Activated T-cell treated with anti-CD3 and anti-CD28 coated beads for 48 hours (primary cell): ENCODE measurements at regions not wholly inside any gene's neighbourhood (a gene's known extent, or its start where the extent isn't known, plus 50 kb on each side); places are given as distances from the start of the nearest gene placed in this dataset.

ENCODE experiments used
- DNase-seq: peaks from one replicate; pipeline ENCODE4 v3.0.0-alpha.2; 2020; ENCODE audit warnings: low read depth

DNA sequence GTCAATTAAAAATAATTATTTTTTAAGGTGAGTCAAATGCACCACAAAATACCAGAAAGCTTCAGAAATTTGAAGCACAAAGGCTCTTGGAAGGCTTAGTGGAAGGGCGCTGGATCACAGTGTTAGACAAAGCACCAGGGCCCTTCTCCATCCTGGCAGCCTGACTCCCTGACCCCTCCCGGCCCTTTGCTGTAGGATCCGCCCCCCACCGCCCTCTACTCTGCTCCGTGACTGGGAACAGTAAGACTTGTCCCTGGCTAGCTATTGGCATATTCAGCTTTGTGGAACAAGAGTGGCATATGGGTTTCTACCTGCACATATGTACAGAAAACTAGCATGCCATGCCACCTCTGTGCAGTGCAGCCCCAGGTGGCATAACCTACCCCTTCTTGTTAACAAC is 222.1 kb downstream of the SYK start:
- no peak for DNase-seq

GRCh38 chr9:91024841-91025240 is 223.2 kb downstream of the SYK start:
- no peak for DNase-seq

DNA sequence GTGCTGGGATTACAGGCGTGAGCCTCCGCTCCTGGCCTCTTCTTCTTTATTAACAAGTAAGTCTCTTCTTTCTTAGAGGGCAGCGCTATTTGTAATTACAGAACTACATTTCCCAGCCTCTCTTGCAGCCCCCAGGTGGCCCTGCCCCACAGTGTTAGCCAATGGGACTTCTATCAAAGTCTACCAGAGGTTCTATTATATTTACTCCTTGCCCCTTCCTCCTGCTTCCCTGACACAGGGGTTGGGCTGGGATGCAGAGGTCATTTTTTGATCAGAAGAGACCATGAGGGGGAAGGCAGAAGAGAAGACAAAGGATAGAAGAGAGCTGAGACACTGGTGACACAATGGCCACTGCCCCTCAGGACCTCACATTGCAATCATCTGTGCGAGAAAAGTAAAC is 224.2 kb downstream of the SYK start:
- DNase-seq: no peak

GRCh38 chr9:91026266-91026665 is 224.6 kb downstream of the SYK start:
- no peak for DNase-seq

DNA sequence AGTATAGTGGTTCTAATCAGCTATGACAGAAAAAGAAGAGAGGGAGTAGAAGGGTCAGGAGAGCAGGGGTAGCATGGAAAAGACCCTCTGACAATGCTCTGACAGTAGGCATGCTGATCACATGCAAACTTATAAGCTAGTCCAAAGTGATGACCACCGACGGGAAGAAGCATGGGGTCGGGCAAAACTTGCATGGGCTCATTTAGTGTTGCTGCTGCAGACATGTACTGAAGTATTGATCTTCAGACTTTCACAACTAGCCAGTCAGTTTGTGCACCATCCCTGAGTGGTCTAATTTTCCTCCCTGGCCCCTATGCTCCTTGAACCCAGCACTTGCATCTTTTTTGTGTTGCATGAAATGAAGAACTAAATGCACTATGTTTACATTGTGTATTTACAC is 225.4 kb downstream of the SYK start:
- DNase-seq: no peak

DNA sequence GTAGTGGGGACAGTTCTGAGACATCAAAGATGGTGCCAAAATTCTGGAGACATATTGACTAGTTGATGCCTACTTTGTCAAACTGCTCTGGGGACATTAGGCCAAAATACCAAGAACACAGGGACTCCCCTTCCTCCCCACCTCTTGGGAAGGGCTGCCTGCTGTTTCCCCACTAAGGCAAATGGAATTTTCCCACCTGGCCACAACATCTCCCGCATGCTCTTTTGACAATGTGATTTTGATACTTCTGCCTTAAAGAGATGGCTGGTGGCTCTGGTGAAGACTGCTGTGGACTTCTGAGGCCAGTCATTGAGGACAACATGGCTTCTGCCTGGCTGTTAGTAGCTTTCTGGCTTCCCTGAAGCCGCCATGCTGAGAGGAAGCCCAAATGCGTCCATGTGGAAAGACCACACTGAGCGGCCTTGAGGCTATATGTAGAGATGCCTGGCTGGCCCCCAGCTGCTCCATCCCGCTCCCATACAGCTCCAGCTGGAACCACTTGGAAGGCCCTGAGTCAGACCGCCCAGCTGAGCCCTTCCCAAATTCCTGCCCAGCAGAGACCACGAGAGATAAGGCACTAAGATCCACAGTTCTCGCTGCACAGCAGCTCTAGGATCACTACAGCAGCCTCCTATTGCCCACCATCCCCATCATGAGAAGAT is 226.7 kb downstream of the SYK start:
- DNase-seq: no peak

- no peak for DNase-seq
These were observed 228.2 kb downstream of the SYK start for GRCh38 chr9:91029650-91030361.

GRCh38 chr9:91032121-91032531 is 230.5 kb downstream of the SYK start:
- no peak for DNase-seq

DNA sequence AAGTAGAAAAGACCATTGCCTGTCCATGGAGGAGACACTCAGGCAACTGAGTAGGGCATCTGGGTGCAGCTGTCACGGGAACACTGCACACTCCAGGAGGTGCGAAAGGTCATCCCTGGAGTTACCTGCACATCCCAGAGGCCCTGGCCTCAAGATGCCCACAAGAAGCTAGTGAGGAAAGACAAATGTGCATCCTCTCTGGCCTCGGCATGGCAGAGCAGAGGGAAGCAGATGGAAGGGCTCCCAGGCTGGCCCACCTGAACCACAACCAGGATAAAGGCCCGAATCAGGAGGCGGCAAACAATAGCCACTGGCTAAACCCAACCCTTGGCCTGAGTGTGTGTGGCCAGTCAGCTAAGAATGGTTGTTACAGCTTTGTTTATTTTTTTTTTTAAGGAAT is 231.7 kb downstream of the SYK start:
- DNase-seq: no peak

GRCh38 chr9:91033797-91034196 is 232.2 kb downstream of the SYK start:
- DNase-seq: peak; percentile 72

- DNase-seq: no peak
These were observed 232.9 kb downstream of the SYK start for GRCh38 chr9:91034521-91034920.

DNA sequence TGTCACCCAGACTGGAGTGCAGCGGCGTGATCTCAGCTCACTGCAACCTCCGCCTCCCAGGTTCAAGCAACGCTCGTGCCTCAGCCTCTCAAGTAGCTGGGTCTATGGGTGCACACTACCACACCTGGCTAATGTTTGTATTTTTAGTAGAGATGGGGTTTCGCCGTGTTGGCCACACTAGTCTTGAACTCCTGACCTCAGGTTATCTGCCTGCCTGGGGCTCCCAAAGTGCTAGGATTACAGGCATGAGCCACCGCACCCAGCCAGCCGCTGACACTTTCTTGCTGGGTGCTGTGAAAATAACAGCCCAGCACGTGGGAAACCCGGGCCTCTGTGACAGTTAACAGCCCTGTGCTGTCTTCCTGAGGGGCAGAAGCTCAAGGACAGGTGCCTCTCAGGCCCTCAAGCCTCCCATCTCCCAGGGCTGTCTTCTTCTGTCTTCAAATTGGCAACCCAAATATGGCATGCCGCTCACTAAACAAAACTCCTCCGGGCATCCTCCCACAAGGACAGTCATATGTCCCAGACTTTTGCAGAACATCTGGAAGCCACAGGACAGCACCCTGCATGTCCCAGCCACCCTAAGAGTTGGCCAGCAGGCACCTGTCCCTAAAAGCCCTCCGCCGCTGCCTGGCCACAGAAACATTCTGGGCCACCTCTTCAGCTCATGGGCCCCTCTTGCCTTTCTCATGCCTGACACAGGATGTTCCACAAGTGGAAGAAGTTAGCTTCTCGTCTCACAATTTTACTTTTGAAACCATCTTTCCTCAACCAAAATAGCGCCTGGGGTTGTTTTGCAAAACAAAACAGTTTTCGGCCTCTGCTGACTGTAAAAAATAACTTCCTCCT is 233.6 kb downstream of the SYK start:
- DNase-seq: no peak

DNA sequence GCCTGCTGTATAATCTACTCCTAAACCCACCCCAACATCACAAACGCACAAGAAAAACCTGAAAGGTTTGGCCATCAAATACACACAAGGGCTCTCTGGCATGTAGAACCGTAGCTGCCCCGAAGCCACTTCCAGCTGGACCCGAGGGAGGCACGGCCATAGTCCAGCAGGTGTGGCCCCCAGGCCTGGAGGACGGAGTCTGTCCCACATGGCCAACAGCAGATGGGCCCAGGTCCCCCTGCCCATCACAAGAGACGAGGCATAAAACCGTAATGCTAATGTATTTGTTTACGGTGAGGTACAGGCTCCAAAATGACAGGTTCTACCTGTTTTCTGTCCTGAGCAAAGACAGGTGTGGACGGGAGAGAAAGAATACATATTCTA is 234.2 kb downstream of the SYK start:
- no peak for DNase-seq

GRCh38 chr9:91036356-91036755 is 234.7 kb downstream of the SYK start:
- DNase-seq: no peak

DNA sequence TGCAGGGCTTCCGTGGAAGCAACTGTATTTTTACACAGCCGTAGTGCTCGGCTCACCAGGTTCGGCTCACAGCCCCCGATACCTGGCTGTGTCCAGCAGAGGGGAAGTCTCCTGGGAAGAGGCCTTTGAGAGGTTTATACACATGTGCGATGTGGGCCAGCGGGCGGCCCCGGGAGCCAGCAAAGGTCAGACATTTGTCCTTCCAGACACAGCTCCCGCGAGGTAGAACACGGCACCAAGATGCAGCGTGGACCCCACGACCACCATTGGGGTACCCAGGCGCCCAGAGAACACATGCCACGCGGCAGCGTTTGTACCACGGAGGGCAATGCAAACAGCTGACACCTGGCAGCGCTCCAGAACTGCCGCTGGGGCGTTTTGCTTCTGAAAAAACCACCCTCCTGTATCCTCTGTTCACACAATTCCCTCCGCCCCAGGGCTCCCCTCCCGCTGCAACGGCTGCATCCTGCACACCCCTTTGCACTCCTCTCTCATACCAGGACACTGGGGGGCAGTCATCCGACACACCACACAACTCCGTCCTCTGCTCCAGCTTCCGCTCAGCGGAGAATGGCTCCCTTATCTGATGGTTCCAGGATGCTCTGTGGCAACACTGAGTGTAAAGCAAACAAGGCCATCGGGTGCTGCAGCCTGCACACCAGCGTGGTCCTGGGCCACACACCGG is 235.3 kb downstream of the SYK start:
- DNase-seq: peak; percentile 67

DNA sequence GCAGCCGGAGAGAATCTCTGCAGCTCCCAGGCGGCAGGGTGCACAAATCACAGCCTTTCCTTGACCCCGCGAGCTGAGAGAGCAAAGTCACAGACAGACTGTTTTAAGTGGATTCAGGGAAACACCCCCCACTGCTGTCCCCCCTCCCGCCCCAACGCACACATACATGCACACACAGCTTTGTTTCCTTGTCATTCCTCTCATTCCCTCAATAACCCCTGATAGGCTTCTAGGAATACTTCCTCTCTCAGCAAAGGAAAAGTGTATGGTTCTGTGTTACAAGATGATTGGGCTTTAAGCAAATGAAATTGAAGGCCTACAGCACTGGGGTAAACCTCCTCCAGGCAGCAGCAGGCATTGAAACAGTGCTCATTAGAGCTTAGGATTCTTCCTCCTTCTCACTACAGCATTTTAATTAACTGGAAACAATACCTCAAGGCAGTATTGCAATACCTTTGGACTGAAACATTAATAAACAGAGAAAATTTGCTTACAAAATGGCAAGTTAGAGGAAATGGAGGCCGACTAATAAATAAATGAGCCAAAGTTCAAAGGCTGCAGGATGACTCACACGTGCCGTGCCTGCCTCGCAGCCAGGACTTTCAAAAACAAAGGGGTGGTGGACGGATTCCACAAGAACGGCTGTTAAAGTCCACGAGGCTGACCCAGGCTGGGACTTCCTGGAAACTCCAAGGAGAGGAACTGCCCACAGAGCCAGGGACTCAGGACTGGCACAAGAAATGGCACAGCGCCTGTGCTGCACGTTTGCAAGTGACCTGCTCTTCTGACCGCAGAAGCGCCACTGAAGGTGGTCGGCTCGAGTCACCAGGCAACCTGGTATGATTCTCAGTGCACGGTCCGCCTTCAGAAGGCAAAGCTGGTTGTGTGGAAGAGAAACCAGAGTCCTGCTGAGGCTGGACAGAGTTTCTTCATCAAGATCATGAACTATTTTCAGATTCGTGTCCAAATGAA is 236.2 kb downstream of the SYK start:
- no peak for DNase-seq

DNA sequence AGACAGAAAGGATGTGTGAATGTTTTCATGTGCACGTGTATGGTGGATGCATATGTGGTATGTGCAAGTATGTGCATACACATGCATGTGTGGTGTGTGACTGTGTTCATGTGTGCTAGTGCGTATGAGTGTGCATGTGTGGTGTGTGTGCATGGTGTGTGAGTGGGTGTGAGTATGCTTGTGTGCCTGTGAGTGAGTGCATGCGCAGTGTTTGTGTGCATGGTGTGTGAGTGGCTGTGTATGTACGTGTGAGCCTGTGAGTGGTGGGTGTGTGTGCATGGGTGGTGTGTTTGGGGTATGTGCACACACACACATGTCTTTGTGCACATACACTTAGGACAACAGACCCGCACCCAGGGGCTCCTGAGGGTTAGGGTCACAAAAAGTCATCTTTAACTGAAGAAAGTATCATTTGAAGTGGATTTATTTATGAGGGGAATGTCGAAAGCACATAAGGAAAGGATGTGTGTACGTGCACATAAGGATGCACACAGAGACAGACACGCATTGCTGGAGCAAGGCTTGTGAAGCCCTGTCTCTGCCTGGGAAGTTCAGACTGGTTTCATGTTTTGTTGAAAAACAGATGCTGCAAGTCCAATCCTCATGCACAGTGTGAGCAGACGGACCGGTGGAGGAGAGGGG is 237.0 kb downstream of the SYK start:
- DNase-seq: no peak

DNA sequence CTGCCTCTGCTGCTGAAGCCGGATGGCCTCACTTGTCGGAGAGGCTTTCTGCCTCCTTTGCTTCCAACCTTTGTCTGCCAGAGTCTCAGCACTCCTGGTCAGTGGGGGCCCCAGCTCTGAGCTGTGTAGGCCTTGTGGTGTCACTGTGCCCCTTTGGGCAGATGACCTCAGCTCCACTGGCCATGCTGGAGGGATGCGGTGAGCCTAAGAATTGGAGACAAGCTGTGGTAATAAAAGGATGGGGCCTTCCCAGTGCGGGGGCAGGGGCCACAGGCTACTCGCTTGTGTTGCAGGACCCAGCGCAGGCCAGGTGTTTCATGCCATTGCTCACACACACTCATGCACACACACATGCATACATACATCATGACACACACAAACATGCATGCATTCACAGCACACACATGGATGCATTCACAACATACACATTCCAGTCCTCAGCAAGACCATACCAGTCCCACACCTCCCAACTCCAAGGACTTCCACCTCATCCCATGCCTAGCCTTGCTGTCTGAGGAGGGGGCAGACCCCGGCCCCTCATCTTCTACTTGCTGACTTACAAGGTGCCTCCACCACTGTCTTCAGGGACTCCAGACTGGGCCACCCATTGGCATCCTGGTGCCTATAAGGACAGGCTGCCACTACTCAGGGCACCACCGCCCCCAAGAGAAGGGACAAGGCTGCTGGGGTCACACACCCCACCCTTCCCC is 237.7 kb downstream of the SYK start:
- DNase-seq: no peak

- no peak for DNase-seq
These were observed 238.2 kb downstream of the SYK start for GRCh38 chr9:91039835-91040140.
